Spleen (tissue), 7 donors: ENCODE measurements at regions not wholly inside any gene's neighbourhood (a gene's known extent, or its start where the extent isn't known, plus 50 kb on each side); places are given as distances from the start of the nearest gene placed in this dataset.
"Not testable (repeated sequence)": the region's sequence is repeated elsewhere in the genome, so short reads cannot be mapped to it uniquely, and the experiment has no call there.

Experiments used
- CTCF ChIP-seq, 11 experiments: fragments of 200-600 bp in 7 of 11; fragments of 450-650 bp in 4 of 11; sonication (generic) in 4 of 11; IDR thresholded peaks in 8 of 11; conservative IDR thresholded peaks in 3 of 11; 1 replicate in 7 of 11; 2 replicates in 4 of 11; pipeline versions ENCODE4 v1.4.0 to v1.8.0; 2016 to 2021; ENCODE audit warnings: antibody characterized with exemption in 11 of 11, inconsistent platforms in 4 of 11, mild to moderate bottlenecking in 1 of 11
- POLR2A ChIP-seq, 3 donors: fragments of 450-650 bp; IDR thresholded peaks; one replicate each; pipeline ENCODE4 v1.5.1; 2017; ENCODE audit warnings: antibody characterized with exemption in 3 of 3, mild to moderate bottlenecking in 1 of 3
- POLR2AphosphoS5 ChIP-seq, 3 donors: sonication (generic); formaldehyde crosslinking; IDR thresholded peaks; one replicate each; pipeline ENCODE4 v1.5.1; 2017; ENCODE audit warnings: antibody characterized with exemption in 3 of 3
- donor health status: DM: no; HTN: no; CAD: no; lungs with moderate emphysema.
- donor health status: DM: no; HTN: no; CAD: no.
- donor health status: DM: no; HTN: no; CAD: no.

GRCh38 chr14:106425150-106425549 lies 898.8 kb downstream of the TMEM121 start:
- TF ChIP-seq CTCF (IDR thresholded peaks at IDR 0.05 in 8 of 11, conservative IDR thresholded peaks at IDR 0.05 in 3 of 11); POLR2A (IDR thresholded peaks at IDR 0.05); POLR2AphosphoS5 (IDR thresholded peaks at IDR 0.05): not testable (repeated sequence)
